SK-N-SH (cell line): ENCODE measurements at regions not wholly inside any gene's neighbourhood (a gene's known extent, or its start where the extent isn't known, plus 50 kb on each side); places are given as distances from the start of the nearest gene placed in this dataset.

Experiments used
- CTCF ChIA-PET: fragments of 300-600, 350-600 bp; formaldehyde crosslinking; extraction: SDS; loops from one replicate; lab custom pipeline; 2021; lab: Yijun Ruan, JAX
- POLR2A ChIA-PET: fragments of 350-600 bp; sonication (Branson Sonifier 250); formaldehyde crosslinking; extraction: SDS; loops from one replicate; lab custom pipeline; 2020; ENCODE audit warnings: antibody characterized with exemption, inconsistent platforms; lab: Yijun Ruan, JAX
- DNase-seq: peaks from one replicate; pipeline ENCODE4 v3.0.0; 2012
- H2AFZ ChIP-seq: fragments of 200-600 bp; sonication (generic); 2 replicates; pipeline ENCODE4 v1.8.1; 2016; ENCODE audit warnings: antibody characterized with exemption, mild to moderate bottlenecking, low read depth
- H3F3A ChIP-seq: fragments of 200-600 bp; sonication (generic); replicated peaks from 2 replicates; pipeline ENCODE3; 2016; ENCODE audit warnings: antibody characterized with exemption, mild to moderate bottlenecking; ENCODE audit not compliant: insufficient read depth
- H3K27ac ChIP-seq, 2 experiments: fragments of 200-500 bp in 1 of 2; fragments of 200-600 bp in 1 of 2; sonication (Bioruptor generic) in 1 of 2; sonication (generic), shearing (Covaris generic) in 1 of 2; 2 replicates each; pipeline versions ENCODE4 v1.5.1 to v1.6.1; 2014 to 2016; ENCODE audit warnings: low read depth in 2 of 2, inconsistent platforms in 1 of 2, low read length in 1 of 2, mild to moderate bottlenecking in 1 of 2, mixed read lengths in 1 of 2
- H3K27me3 ChIP-seq: fragments of 200-600 bp; sonication (generic), shearing (Covaris generic); 2 replicates; pipeline ENCODE4 v1.6.1; 2016; ENCODE audit warnings: mixed run types; ENCODE audit not compliant: insufficient read depth
- H3K36me3 ChIP-seq, 2 experiments: fragments of 200-500 bp in 1 of 2; fragments of 200-600 bp in 1 of 2; sonication (Bioruptor generic) in 1 of 2; sonication (generic) in 1 of 2; replicated peaks in 1 of 2; 2 replicates each; pipeline versions ENCODE3 to v1.5.1; 2014 to 2016; ENCODE audit warnings: low read length in 1 of 2, mild to moderate bottlenecking in 1 of 2; ENCODE audit not compliant: insufficient read depth in 2 of 2, control insufficient read depth in 1 of 2
- H3K4me1 ChIP-seq, 2 experiments: fragments of 200-500 bp in 1 of 2; fragments of 200-600 bp in 1 of 2; sonication (Bioruptor generic) in 1 of 2; sonication (generic), shearing (Covaris generic) in 1 of 2; 2 replicates each; pipeline versions ENCODE4 v1.5.1 to v1.6.1; 2014 to 2016; ENCODE audit warnings: low read depth in 1 of 2, low read length in 1 of 2, mixed run types in 1 of 2; ENCODE audit not compliant: insufficient read depth in 2 of 2, control insufficient read depth in 1 of 2
- H3K4me2 ChIP-seq: fragments of 200-600 bp; sonication (generic), shearing (Covaris generic); 2 replicates; pipeline ENCODE4 v1.6.1; 2017; ENCODE audit warnings: mixed run types
- H3K4me3 ChIP-seq, 2 experiments: fragments of 200-500 bp in 1 of 2; fragments of 200-600 bp in 1 of 2; sonication (Bioruptor generic) in 1 of 2; sonication (generic), shearing (Covaris generic) in 1 of 2; 2 replicates each; pipeline versions ENCODE4 v1.5.1 to v1.8.1; 2014 to 2016; ENCODE audit warnings: low read depth in 2 of 2, inconsistent platforms in 1 of 2, low read length in 1 of 2, mild to moderate bottlenecking in 1 of 2, mixed read lengths in 1 of 2, moderate library complexity in 1 of 2
- H3K79me2 ChIP-seq: fragments of 200-600 bp; sonication (generic); 2 replicates; pipeline ENCODE4 v1.8.1; 2017; ENCODE audit warnings: mild to moderate bottlenecking; ENCODE audit not compliant: insufficient read depth
- H3K9ac ChIP-seq: fragments of 200-600 bp; sonication (generic); 2 replicates; pipeline ENCODE4 v1.6.1; 2017; ENCODE audit warnings: mixed run types
- H3K9me2 ChIP-seq: fragments of 200-600 bp; sonication (generic); 2 replicates; pipeline ENCODE4 v1.6.1; 2017; ENCODE audit warnings: mixed run types
- H3K9me3 ChIP-seq: fragments of 200-600 bp; sonication (generic); 2 replicates; pipeline ENCODE4 v1.6.1; 2017; ENCODE audit warnings: mixed run types, mild to moderate bottlenecking, moderate library complexity
- H4K20me1 ChIP-seq: fragments of 200-600 bp; sonication (generic); 2 replicates; pipeline ENCODE4 v1.6.1; 2017; ENCODE audit warnings: mild to moderate bottlenecking, mixed run types; ENCODE audit not compliant: insufficient read depth
- ELF1 ChIP-seq: IDR thresholded peaks from 2 replicates; pipeline ENCODE4 v1.4.0; 2012
- FOSL2 ChIP-seq: IDR thresholded peaks from 2 replicates; pipeline ENCODE4 v1.4.0; 2012; ENCODE audit warnings: low read depth, mild to moderate bottlenecking, moderate library complexity, borderline replicate concordance
- FOXM1 ChIP-seq: IDR thresholded peaks from 2 replicates; pipeline ENCODE4 v1.4.0; 2012; ENCODE audit warnings: low read depth, mild to moderate bottlenecking
- MXI1 ChIP-seq: IDR thresholded peaks from 2 replicates; pipeline ENCODE4 v1.6.1; 2012; ENCODE audit warnings: mild to moderate bottlenecking, low read depth, low read length, improper control_type of control experiment
- NFIC ChIP-seq: IDR thresholded peaks from 2 replicates; pipeline ENCODE4 v1.4.0; 2012; ENCODE audit warnings: borderline replicate concordance
- RXRA ChIP-seq: IDR thresholded peaks from 2 replicates; pipeline ENCODE4 v1.4.0; 2012; ENCODE audit warnings: low read depth, mild to moderate bottlenecking, borderline replicate concordance
- TCF12 ChIP-seq: IDR thresholded peaks from 2 replicates; pipeline ENCODE4 v1.4.0; 2012
- TEAD4 ChIP-seq: IDR thresholded peaks from 2 replicates; pipeline ENCODE4 v1.4.0; 2012; ENCODE audit warnings: mild to moderate bottlenecking, borderline replicate concordance; ENCODE audit not compliant: insufficient read depth
- WGBS: methylation state at CpG from one replicate; pipeline ENCODE4 v1.1.6; 2017; ENCODE audit warnings: low lambda C conversion rate; 5-methylcytosine and 5-hydroxymethylcytosine counted together
- TF ChIP-seq, protein P1 (sequence below): IDR thresholded peaks from 2 replicates; pipeline ENCODE4; 2012
- TF ChIP-seq, protein P2 (sequence below): fragments of 200-600 bp; sonication (generic); IDR thresholded peaks from 2 replicates; pipeline ENCODE4 v1.6.1; 2017; ENCODE audit warnings: antibody characterized with exemption, mild to moderate bottlenecking, moderate library complexity
- TF ChIP-seq, protein P3 (sequence below): IDR thresholded peaks from 2 replicates; pipeline ENCODE4 v1.4.0; 2012; ENCODE audit warnings: low read depth, borderline replicate concordance
- TF ChIP-seq, protein P4 (sequence below): IDR thresholded peaks from 2 replicates; pipeline ENCODE4 v1.4.0; 2012; ENCODE audit warnings: low read depth

DNA sequence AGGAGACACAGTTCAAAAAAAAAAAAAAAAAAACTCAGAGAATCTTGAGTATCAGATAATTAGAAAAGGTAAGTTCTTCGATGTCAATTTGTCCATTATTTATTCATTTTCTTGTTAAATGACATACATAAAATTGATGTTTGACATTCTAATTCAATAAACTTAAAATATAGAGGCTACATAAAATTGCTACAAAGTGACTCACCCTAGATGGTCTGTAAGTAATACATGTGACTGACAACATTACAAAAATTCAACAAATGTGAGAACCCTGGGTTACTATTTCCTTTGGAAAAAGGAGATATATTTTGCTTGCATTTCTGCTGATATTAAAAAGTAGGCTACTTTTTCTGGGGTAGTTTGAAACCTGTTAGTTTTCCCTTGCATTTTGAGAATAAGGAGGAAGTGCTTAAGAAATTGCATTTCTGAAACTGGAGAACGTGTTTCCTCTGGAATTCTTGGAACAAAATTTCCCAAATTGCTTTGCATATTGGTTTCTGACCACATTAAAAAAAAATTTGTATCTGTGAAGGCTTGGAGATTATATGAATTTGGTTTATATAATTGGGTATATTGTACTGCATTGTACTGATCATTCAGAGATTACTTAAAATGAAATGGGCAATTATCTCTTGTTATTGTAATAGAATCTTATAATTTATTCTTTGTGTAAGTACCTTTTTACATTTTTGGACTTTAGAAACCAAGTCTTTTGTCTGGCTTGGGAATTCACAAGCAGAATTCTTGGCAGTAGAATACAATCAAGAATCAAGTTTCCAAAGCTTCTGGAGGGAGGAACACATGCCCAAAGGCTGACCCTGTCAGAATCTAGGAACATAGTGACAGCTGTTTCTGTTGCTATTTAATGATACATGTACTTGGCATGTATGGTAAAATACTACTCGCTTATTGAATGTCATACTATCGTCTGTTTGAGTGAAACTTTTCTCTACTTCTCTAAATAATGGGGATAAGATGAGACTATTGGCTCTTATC is 106.1 kb downstream of the DSEL start:
- Histone ChIP-seq H3K9me3 (no peaks in the 10 kb centered on the region), H3K27me3 (no peaks in the 10 kb centered on the region), H3K36me3 (no peaks in the 10 kb centered on the region), H3K9ac (no peak overlapping the region), H3K4me1 (no peaks in the 10 kb centered on the region; a peak in 1 of 4 replicates), H3F3A (peaks cover 4% of the 10 kb centered on the region), H4K20me1 (no peaks in the 10 kb centered on the region), H3K9me2 (no peaks in the 10 kb centered on the region), H3K4me3 (no peak overlapping the region), H3K4me2 (no peak overlapping the region), H3K27ac (peak overlapping the region in 1 of 2 experiments; percentile 12; a peak in 2 of 4 replicates), H3K79me2 (no peaks in the 10 kb centered on the region), H2AFZ (0 out of 2 replicates have a peak overlapping the region, but pooled peaks have one; percentile 6)
- POLR2A ChIA-PET: no interaction called here
- WGBS: 48% methylated on average over 4 of the region's 4 CpGs
- TF ChIP-seq TEAD4 (no peak), TCF12 (0 out of 2 replicates have a peak, but pooled peaks have one; percentile 15), FOSL2 (peak; percentile 25; the same call in 1 of the 2 replicates)
- TF ChIP-seq, protein P1, sequence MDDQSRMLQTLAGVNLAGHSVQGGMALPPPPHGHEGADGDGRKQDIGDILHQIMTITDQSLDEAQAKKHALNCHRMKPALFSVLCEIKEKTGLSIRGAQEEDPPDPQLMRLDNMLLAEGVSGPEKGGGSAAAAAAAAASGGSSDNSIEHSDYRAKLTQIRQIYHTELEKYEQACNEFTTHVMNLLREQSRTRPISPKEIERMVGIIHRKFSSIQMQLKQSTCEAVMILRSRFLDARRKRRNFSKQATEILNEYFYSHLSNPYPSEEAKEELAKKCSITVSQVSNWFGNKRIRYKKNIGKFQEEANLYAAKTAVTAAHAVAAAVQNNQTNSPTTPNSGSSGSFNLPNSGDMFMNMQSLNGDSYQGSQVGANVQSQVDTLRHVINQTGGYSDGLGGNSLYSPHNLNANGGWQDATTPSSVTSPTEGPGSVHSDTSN: peak; percentile 34; the same call in 1 of the 2 replicates
- no peak for DNase-seq
- CTCF ChIA-PET: interaction anchor here (1.2 kb wide), 1 partner anchor 16 kb away, joined by 4 read pairs; no protein-coding TSS in a partner anchor

DNA sequence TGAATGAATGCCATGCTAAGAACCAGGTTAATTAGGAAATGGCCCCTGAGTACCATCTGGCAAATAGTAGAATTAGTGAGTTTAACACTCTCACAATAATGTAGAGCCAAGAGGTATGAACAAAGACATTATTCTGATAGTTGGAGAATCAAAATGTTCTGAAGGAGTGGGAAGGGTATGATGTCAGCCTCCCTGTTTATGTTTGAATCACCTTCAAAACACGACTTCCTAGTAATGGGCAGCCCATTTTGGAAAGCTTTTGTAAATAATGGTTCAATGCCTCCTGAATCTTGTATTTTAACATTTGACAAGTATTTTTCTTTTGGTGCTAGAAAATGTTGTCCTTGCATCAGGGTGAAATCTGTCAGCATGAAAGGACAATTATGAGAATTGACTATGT is 108.3 kb downstream of the DSEL start:
- no peaks in the 10 kb centered on the region for H4K20me1 ChIP-seq
- H3K9me3 ChIP-seq: no peaks in the 10 kb centered on the region
- H3K9me2 ChIP-seq: no peaks in the 10 kb centered on the region
- H3K27me3 ChIP-seq: no peaks in the 10 kb centered on the region
- H2AFZ ChIP-seq: no peak overlapping the region
- no peak overlapping the region for H3K9ac ChIP-seq
- H3K4me3 ChIP-seq: no peak overlapping the region
- no peaks in the 10 kb centered on the region for H3K36me3 ChIP-seq
- no peak for DNase-seq
- TF ChIP-seq NFIC (no peak), FOXM1 (no peak), TEAD4 (no peak), ELF1 (no peak), MXI1 (no peak), RXRA (no peak)
- TF ChIP-seq, protein P2, sequence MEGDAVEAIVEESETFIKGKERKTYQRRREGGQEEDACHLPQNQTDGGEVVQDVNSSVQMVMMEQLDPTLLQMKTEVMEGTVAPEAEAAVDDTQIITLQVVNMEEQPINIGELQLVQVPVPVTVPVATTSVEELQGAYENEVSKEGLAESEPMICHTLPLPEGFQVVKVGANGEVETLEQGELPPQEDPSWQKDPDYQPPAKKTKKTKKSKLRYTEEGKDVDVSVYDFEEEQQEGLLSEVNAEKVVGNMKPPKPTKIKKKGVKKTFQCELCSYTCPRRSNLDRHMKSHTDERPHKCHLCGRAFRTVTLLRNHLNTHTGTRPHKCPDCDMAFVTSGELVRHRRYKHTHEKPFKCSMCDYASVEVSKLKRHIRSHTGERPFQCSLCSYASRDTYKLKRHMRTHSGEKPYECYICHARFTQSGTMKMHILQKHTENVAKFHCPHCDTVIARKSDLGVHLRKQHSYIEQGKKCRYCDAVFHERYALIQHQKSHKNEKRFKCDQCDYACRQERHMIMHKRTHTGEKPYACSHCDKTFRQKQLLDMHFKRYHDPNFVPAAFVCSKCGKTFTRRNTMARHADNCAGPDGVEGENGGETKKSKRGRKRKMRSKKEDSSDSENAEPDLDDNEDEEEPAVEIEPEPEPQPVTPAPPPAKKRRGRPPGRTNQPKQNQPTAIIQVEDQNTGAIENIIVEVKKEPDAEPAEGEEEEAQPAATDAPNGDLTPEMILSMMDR: no peak
- TF ChIP-seq, protein P3, sequence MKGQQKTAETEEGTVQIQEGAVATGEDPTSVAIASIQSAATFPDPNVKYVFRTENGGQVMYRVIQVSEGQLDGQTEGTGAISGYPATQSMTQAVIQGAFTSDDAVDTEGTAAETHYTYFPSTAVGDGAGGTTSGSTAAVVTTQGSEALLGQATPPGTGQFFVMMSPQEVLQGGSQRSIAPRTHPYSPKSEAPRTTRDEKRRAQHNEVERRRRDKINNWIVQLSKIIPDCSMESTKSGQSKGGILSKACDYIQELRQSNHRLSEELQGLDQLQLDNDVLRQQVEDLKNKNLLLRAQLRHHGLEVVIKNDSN: no peak
- TF ChIP-seq, protein P4, sequence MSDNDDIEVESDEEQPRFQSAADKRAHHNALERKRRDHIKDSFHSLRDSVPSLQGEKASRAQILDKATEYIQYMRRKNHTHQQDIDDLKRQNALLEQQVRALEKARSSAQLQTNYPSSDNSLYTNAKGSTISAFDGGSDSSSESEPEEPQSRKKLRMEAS: no peak
- H3F3A ChIP-seq: peaks cover 4% of the 10 kb centered on the region
- H3K27ac ChIP-seq: no peak overlapping the region
- ChIA-PET CTCF (no interaction called here), POLR2A (interaction anchor here (0.5 kb wide), 1 partner anchor 63 kb away, joined by 3 read pairs; no protein-coding TSS in a partner anchor)
- no peaks in the 10 kb centered on the region; a peak in 1 of 4 replicates for H3K4me1 ChIP-seq
- H3K4me2 ChIP-seq: no peak overlapping the region
- H3K79me2 ChIP-seq: no peaks in the 10 kb centered on the region
- 90% methylated on average over 1 of the region's 1 CpG for WGBS
